T47D (cell line): ENCODE measurements at regions not wholly inside any gene's neighbourhood (a gene's known extent, or its start where the extent isn't known, plus 50 kb on each side); places are given as distances from the start of the nearest gene placed in this dataset.

ENCODE experiments used
- DNase-seq, 2 experiments: peaks; one replicate each; pipeline versions ENCODE4 v3.0.0 to v3.0.0-alpha.2; 2011 to 2012; ENCODE audit warnings: low read depth in 1 of 2, low spot score in 1 of 2
- JUND ChIP-seq: IDR thresholded peaks from 2 replicates; pipeline ENCODE4 v1.6.1; 2012; ENCODE audit warnings: low read depth
- in situ Hi-C: cut with HindIII; loops from 2 replicates; pipeline ENCODE4 v1.10.0; 2016; ENCODE audit warnings: low sequenced_read_pairs, low pct_unique_long_range_greater_than_20kb

DNA sequence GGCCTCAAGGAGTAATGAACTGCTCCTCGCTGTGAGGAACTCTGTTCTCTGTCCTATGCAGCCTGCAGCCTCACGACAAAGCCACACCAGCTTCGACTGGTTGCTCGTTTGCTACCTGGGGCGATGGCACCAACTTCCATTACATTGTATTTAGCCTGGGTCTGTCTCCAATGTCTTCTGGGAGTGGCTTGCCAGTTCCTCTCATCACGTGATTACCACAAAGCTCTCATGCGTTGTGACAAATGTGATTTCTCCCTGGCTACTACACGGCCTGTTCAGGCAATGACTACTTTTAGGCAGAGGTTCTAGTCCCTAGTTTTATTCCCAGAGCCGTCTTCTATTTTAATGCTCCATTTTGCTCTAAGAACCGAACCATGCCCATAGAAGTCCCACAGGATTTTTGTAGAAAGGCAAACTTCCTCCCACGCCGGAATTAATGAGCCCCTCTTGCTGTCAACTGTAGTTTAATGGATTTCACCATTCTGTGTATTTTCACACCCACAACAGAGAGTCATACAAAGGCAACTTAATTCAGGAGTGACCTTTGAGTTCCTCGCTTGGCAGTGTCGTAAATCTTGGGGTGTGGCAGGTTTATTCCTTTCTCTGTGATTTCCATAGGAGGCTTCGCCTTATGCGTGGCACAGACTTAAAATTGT, 351.9 kb downstream of the EFNB2 start:
- no peak for TF ChIP-seq JUND
- in situ Hi-C loops: no loop called here
- no peak for DNase-seq

DNA sequence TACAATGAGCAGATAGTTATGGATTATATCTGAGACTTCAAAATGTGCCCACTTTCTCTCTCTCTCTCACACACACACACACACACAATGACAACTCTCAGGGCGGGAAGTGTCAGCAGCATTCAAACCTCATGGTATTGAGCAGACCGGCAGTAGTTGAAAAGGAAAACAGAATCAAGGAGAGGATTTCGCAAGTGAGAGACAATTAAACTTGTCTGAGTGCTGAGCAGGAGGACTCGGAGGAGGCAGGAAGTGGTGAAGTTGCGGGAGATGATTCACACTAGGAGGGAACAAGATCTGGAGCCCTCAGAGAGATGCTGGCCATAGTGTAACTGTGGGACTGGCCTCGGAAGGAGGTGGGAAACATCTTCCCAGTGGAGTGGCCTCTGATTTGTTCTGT, 353.1 kb downstream of the EFNB2 start:
- no peak for DNase-seq
- in situ Hi-C loops: no loop called here
- TF ChIP-seq JUND: no peak

DNA sequence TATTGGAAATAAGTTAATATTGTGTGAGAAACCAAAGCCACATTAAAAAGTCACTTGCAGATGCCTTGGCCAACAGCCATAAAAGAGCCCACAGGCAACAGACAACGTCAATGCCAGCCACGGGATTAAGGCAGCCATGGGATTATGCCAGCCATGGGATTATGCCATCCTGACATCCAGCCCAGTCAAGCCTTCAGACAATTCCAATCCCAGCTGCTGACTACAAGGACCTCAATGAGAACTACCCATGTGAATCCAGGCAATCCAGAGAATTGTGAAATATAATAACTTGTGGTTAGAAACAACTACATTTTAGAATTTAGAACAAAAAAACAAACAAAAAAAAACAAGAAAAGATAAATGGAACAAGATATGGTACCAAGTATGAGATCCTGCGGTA, 356.6 kb downstream of the EFNB2 start:
- in situ Hi-C loops: no loop called here
- DNase-seq: no peak
- TF ChIP-seq JUND: no peak

DNA sequence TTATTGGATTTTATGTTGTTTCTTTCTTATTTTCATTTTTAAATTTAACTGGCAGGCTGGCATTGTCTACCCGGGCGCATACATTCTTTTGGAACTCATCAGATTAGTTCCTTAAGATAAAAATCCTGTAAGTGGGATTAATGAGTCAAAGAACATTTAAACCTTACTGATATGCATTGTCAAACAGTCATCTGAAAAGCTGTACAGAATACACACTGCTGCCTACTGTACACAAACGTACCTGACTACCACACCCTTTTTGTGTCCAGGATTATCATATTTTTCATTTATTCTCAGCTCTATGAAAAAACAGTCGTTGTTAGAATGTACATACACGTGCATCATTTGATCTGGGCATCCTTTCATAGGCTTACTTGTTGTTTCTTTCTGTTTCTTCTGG, 358.3 kb downstream of the EFNB2 start:
- DNase-seq: no peak
- TF ChIP-seq JUND: no peak
- in situ Hi-C loops: no loop called here

DNA sequence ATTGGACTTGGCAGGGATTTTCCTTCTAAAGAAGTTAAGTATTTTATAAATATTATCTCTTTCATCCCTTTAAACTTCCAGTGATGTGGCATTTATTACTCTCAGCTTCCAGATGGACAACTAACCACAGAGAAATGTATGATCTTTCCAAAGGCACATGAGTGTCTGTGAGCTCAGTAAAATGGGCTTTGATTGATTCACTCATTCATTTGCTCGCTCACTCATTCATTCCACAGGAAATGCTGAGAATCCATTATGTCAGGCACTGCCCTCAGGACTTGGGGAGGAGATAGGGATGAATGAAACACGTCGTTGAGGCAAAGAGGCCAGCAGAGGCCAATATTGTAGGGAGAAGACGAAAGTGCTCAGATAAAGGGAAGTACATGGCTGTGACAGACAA, 359.3 kb downstream of the EFNB2 start:
- no peak for TF ChIP-seq JUND
- no peak for DNase-seq
- in situ Hi-C loops: no loop called here

DNA sequence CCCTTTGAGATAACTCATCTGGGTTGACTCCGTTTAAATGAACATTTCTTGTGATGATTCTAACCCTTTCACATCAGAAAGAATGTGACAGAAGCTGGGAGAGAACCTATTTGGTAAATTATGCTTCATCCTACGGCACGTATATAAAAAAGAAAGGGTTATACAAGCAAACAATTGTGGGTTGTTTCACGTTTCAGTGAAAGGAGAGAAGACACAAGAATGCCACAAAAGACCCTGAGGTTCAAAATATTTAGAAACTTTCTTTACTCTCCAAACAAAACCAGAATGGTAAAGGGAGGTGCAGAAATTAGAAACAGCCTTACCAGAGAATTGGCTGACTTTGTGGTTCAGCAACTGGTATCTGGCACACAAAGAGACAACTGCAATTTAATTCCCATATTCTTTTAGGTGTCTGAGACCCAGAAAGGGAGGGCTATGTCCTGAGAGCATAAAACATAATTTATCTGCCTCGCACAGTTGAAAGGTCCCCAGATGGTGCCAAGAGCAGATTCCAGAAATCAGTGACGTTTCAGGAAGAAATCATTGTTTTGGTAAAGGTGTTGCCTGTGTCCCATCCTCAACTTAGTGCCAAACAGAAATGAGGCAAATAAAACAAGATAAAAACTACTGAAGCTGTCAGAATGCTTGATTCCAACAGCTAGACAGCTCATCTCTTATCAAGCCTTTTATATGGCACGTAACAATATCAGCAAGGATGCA, 361.4 kb downstream of the EFNB2 start:
- TF ChIP-seq JUND: no peak
- no peak for DNase-seq
- in situ Hi-C loops: no loop called here

DNA sequence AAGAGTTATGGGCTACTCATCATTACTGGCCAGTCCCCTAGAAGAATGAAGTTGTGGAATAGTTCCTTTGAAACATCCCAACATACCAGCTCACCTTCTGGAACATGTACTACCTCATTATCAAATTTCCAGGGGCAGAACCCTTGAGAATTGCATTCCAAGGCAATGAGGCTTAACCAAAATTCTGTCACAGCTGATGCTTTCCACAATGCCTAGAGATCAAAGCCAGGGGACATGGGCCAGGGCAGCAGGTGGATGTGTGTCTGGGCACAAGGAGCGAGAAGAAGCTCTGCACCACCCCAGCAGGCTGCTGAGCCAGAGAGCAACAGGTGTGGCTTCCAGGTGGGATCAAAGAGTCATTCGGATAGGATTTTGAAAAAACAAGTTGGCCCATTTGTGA, 362.1 kb downstream of the EFNB2 start:
- no peak for TF ChIP-seq JUND
- in situ Hi-C loops: no loop called here
- DNase-seq: no peak

DNA sequence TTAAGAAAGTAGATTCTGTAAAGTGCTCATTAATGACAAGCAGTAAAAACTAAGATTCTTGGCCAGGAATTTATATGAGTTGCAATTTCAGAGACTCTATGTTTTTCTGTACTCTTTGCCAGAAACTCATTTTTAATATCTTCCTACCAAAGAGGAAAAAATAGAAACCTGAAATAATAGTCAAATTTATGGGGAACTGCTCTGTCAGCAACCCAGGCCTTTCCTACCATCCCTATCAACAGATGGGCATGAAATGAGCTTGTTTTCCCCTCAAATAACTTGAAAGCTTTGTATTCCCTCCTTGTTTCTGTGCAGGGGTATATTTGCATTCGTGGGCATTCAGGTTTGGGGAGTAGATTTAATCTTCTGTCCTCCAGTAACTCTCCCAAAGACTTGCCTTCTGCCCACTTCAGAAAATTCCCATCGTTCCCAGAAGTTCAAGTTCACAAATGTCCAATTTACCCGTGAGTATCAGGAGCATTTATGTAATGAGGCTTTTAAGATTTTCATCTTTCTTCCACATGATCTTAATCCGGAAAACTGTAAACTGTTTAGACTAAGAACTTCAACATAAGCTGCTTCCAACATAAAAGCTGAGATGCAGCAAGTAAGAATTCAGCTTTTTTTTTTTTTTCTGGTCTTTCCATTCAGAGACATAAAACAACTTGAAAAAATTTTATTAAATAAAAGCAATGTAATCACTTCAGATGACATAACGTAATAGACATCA, 363.1 kb downstream of the EFNB2 start:
- DNase-seq: no peak
- TF ChIP-seq JUND: no peak
- in situ Hi-C loops: no loop called here

DNA sequence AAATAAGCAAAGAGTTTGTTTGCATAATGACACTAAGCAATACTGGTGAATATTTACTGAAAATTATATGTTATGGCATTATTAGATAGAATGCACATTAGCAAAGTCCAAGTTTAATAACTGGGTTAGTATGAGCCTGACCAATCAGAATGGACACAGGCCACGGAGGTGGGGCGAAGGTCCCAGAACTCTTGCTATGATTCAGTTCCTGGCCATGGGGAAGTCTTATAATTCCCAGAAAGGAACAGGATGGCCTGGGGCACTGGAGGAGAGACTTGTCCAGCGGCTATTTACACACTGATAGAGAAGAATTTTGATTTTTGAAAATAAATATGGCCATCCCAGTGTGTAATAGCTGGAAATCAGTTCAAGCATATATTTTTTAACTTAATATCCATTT, 372.0 kb downstream of the EFNB2 start:
- no peak for DNase-seq
- TF ChIP-seq JUND: no peak
- in situ Hi-C loops: no loop called here

DNA sequence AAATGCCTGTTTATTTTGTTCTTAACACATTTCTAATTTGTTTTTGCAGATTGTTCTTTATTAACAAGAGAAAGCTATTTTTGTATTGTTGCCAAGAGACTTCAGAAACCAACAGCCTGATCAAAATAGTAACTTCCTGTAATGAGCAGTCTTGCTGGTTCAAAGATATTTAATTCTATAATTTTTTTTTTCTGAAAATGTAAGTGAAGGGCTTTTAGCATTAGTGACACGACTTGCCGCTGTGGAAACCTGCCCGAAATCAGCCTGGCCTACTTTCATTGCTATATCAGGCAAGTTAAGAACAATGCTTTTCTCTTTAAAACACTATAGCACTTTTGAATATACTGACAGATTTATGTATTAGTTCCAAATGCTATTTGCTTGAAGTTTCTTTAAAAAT, 374.3 kb downstream of the EFNB2 start:
- in situ Hi-C loops: no loop called here
- no peak for TF ChIP-seq JUND
- DNase-seq: no peak

DNA sequence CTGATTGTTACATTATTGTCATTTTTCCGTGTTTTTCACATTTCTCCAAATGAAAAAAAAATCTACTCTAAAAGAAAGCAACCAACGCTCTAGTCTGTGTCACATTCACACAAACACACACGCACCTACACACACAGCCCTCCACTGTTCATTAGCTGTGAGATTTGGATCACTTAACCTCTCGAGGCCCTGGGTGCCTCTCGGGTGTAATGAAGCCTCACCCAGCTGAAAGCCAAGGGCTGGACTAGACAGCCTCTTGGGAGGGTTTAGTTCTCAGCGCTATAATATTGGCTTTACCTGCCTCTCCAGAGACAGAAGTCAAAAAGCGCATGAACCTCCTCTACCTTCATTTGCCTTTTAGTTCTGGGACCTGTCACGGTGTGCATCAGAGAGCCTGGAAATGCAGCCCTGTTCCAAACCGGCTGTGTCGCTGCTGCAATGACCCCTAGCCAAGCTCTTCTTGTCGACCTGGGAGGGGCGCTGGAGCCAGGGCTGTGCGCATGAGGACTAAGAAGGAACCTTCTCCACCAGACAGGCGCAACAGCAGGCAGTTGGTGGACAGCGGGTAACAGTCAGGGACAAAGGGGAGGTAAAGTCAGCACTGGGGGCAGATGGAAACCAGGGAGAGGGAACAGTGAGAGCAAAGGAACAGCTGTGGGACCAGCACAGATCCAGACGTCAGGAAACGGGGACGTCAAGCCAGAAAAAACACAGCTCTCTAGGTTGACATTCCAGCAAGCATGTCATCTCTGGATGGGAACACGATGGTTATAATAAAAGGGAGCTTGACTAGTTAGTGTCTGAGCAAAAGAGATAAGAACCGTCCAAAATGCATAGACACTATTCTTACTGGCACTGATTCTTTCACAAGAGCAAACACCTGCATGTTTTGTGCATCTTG, 375.9 kb downstream of the EFNB2 start:
- DNase-seq: no peak
- TF ChIP-seq JUND: no peak
- in situ Hi-C loops: no loop called here

DNA sequence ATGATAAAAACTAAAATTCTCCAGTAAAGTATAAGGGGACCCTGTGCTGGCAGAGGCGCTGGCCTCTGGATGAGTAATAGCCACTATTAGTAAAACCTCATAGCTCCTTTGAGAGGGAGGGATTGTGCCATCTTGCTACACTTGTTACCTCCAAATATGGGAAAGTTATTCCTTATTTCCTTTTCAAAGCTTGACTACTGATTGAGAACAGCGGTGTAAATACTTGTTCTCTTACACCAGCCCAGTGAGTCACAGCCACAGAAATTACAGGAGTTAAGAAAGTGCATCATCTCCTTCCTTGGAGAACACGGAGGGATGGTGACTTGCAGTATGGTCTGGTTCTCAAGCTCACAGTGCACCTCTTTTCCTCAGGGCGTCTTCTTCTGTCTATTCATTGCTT, 379.0 kb downstream of the EFNB2 start:
- no peak for DNase-seq
- no peak for TF ChIP-seq JUND
- in situ Hi-C loops: no loop called here
